ENCODE measurements at regions not wholly inside any gene's neighbourhood (a gene's known extent, or its start where the extent isn't known, plus 50 kb on each side); places are given as distances from the start of the nearest gene placed in this dataset.
"Not testable (repeated sequence)": the region's sequence is repeated elsewhere in the genome, so short reads cannot be mapped to it uniquely, and the experiment has no call there.

GRCh38 chr12:33763331-33763730, 259.0 kb upstream of the ALG10 start:
- no peaks in the 10 kb centered on the region for H3K9me3 Mint-ChIP-seq (ENCODE audit: unreplicated experiment)
- no peaks in the 10 kb centered on the region for H4K20me1 ChIP-seq (ENCODE audit: insufficient read depth, low read length)
- no peaks in the 10 kb centered on the region for H3K4me1 Mint-ChIP-seq (ENCODE audit: low read depth, unreplicated experiment)
- H3K4me3 ChIP-seq (ENCODE audit: insufficient read depth, low read depth, low read length), result no peak overlapping the region
- no peak for TF ChIP-seq CTCF (IDR thresholded peaks at IDR 0.05; ENCODE audit: insufficient read depth, low read depth, low read length)
- TF ChIP-seq EZH2 (IDR thresholded peaks at IDR 0.05; ENCODE audit: insufficient read depth, low read length), result no peak
- no peaks in the 10 kb centered on the region for H3K36me3 ChIP-seq (ENCODE audit: insufficient read depth, low read length)
- H2AFZ ChIP-seq (ENCODE audit: low read depth, low read length), result no peak overlapping the region
- no peak for FAIRE-seq
- H3K4me2 ChIP-seq (ENCODE audit: low read length), result no peak overlapping the region
- H3K27me3 ChIP-seq (ENCODE audit: insufficient read depth, low read length), result no peaks in the 10 kb centered on the region
- H3K36me3 Mint-ChIP-seq (ENCODE audit: low read depth, unreplicated experiment), result no peaks in the 10 kb centered on the region
- H3K27ac ChIP-seq (ENCODE audit: low read depth, low read length), result no peak overlapping the region
- H3K27ac Mint-ChIP-seq (ENCODE audit: unreplicated experiment), result no peak overlapping the region
- H3K79me2 ChIP-seq (ENCODE audit: insufficient read depth, low read length), result no peaks in the 10 kb centered on the region
- no peak overlapping the region for H3K9ac ChIP-seq (ENCODE audit: low read length)
- peaks cover 4% of the 10 kb centered on the region for H3K9me3 ChIP-seq (ENCODE audit: insufficient read depth, low read depth, low read length)
- H3K4me3 Mint-ChIP-seq (ENCODE audit: unreplicated experiment), result no peak overlapping the region
- H3K27me3 Mint-ChIP-seq (ENCODE audit: low read depth, unreplicated experiment), result no peaks in the 10 kb centered on the region
- DNase-seq (ENCODE audit: low read depth), result no peak
- no peaks in the 10 kb centered on the region for H3K4me1 ChIP-seq (ENCODE audit: insufficient read depth, low read length)

- H3K4me3 ChIP-seq (ENCODE audit: insufficient read depth, low read depth, low read length), result no peak overlapping the region
- Mint-ChIP-seq H3K27ac (ENCODE audit: unreplicated experiment) (no peak overlapping the region), H3K27me3 (ENCODE audit: low read depth, unreplicated experiment) (no peaks in the 10 kb centered on the region), H3K9me3 (ENCODE audit: unreplicated experiment) (no peaks in the 10 kb centered on the region), H3K36me3 (ENCODE audit: low read depth, unreplicated experiment) (peaks cover 2% of the 10 kb centered on the region), H3K4me1 (ENCODE audit: low read depth, unreplicated experiment) (no peaks in the 10 kb centered on the region), H3K4me3 (ENCODE audit: unreplicated experiment) (no peak overlapping the region)
- H3K9me3 ChIP-seq (ENCODE audit: insufficient read depth, low read depth, low read length), result no peaks in the 10 kb centered on the region
- H3K4me2 ChIP-seq (ENCODE audit: low read length), result no peak overlapping the region
- no peak for FAIRE-seq
- no peak overlapping the region for H3K27ac ChIP-seq (ENCODE audit: low read depth, low read length)
- no peak overlapping the region for H2AFZ ChIP-seq (ENCODE audit: low read depth, low read length)
- no peaks in the 10 kb centered on the region for H3K79me2 ChIP-seq (ENCODE audit: insufficient read depth, low read length)
- H3K27me3 ChIP-seq (ENCODE audit: insufficient read depth, low read length), result no peaks in the 10 kb centered on the region
- no peak overlapping the region for H3K9ac ChIP-seq (ENCODE audit: low read length)
- TF ChIP-seq CTCF (IDR thresholded peaks at IDR 0.05; ENCODE audit: insufficient read depth, low read depth, low read length), result no peak
- no peak for TF ChIP-seq EZH2 (IDR thresholded peaks at IDR 0.05; ENCODE audit: insufficient read depth, low read length)
- DNase-seq (ENCODE audit: low read depth), result no peak
- H3K4me1 ChIP-seq (ENCODE audit: insufficient read depth, low read length), result no peaks in the 10 kb centered on the region
- no peaks in the 10 kb centered on the region for H4K20me1 ChIP-seq (ENCODE audit: insufficient read depth, low read length)
- no peaks in the 10 kb centered on the region for H3K36me3 ChIP-seq (ENCODE audit: insufficient read depth, low read length)
Observed at GRCh38 chr12:33770652-33771051, 251.6 kb upstream of the ALG10 start.

DNA sequence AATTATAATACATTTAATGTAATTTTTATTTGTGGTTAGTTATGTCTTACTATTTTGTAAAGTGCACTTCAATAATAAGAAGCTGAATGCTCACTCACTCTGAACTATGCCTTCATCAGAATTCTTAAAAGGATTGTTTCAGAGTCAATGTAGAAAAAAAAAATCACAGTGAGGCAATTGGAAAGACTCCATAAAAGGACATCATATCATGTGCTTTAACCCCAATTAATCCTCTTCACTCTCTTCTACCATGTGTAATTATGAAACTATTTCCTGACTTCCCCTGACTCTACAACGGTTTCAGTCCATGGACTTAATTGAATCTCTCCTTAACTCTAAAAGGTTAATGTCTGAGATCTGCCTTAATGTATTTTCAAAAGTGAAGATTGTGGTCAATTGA, 250.4 kb upstream of the ALG10 start:
- no peaks in the 10 kb centered on the region for H3K4me1 ChIP-seq (ENCODE audit: insufficient read depth, low read length)
- H3K27me3 ChIP-seq (ENCODE audit: insufficient read depth, low read length), result no peaks in the 10 kb centered on the region
- FAIRE-seq (no peak), DNase-seq (ENCODE audit: low read depth) (no peak)
- H3K4me3 ChIP-seq (ENCODE audit: insufficient read depth, low read depth, low read length), result no peak overlapping the region
- H3K9ac ChIP-seq (ENCODE audit: low read length), result no peak overlapping the region
- Mint-ChIP-seq H3K9me3 (ENCODE audit: unreplicated experiment) (peaks cover 3% of the 10 kb centered on the region), H3K4me3 (ENCODE audit: unreplicated experiment) (no peak overlapping the region), H3K27ac (ENCODE audit: unreplicated experiment) (no peak overlapping the region), H3K36me3 (ENCODE audit: low read depth, unreplicated experiment) (peaks cover 2% of the 10 kb centered on the region), H3K4me1 (ENCODE audit: low read depth, unreplicated experiment) (no peaks in the 10 kb centered on the region), H3K27me3 (ENCODE audit: low read depth, unreplicated experiment) (no peaks in the 10 kb centered on the region)
- no peak for TF ChIP-seq CTCF (IDR thresholded peaks at IDR 0.05; ENCODE audit: insufficient read depth, low read depth, low read length)
- TF ChIP-seq EZH2 (IDR thresholded peaks at IDR 0.05; ENCODE audit: insufficient read depth, low read length), result no peak
- no peaks in the 10 kb centered on the region for H4K20me1 ChIP-seq (ENCODE audit: insufficient read depth, low read length)
- H3K4me2 ChIP-seq (ENCODE audit: low read length), result no peak overlapping the region
- H3K79me2 ChIP-seq (ENCODE audit: insufficient read depth, low read length), result no peaks in the 10 kb centered on the region
- H2AFZ ChIP-seq (ENCODE audit: low read depth, low read length), result no peak overlapping the region
- no peaks in the 10 kb centered on the region for H3K9me3 ChIP-seq (ENCODE audit: insufficient read depth, low read depth, low read length)
- H3K36me3 ChIP-seq (ENCODE audit: insufficient read depth, low read length), result no peaks in the 10 kb centered on the region
- H3K27ac ChIP-seq (ENCODE audit: low read depth, low read length), result no peak overlapping the region

GRCh38 chr12:33773091-33773490, 249.2 kb upstream of the ALG10 start:
- not testable (repeated sequence) for DNase-seq (ENCODE audit: low read depth); H3K9me3 Mint-ChIP-seq (ENCODE audit: unreplicated experiment); FAIRE-seq

More at GRCh38 chr12:33773091-33773490, 249.2 kb upstream of the ALG10 start:
- H3K4me3 ChIP-seq (ENCODE audit: insufficient read depth, low read depth, low read length); H3K79me2 ChIP-seq (ENCODE audit: insufficient read depth, low read length); H3K9ac ChIP-seq (ENCODE audit: low read length); H2AFZ ChIP-seq (ENCODE audit: low read depth, low read length); H3K27ac Mint-ChIP-seq (ENCODE audit: unreplicated experiment); H3K36me3 Mint-ChIP-seq (ENCODE audit: low read depth, unreplicated experiment); H4K20me1 ChIP-seq (ENCODE audit: insufficient read depth, low read length); H3K4me1 Mint-ChIP-seq (ENCODE audit: low read depth, unreplicated experiment); H3K4me3 Mint-ChIP-seq (ENCODE audit: unreplicated experiment); H3K27ac ChIP-seq (ENCODE audit: low read depth, low read length); H3K4me2 ChIP-seq (ENCODE audit: low read length); H3K27me3 Mint-ChIP-seq (ENCODE audit: low read depth, unreplicated experiment); H3K4me1 ChIP-seq (ENCODE audit: insufficient read depth, low read length); H3K27me3 ChIP-seq (ENCODE audit: insufficient read depth, low read length); H3K36me3 ChIP-seq (ENCODE audit: insufficient read depth, low read length); H3K9me3 ChIP-seq (ENCODE audit: insufficient read depth, low read depth, low read length): not testable (repeated sequence)

Data from astrocyte (in vitro differentiated cells and primary cell).